BJ (cell line): ENCODE measurements at regions not wholly inside any gene's neighbourhood (a gene's known extent, or its start where the extent isn't known, plus 50 kb on each side); places are given as distances from the start of the nearest gene placed in this dataset.
"Not testable (repeated sequence)": the region's sequence is repeated elsewhere in the genome, so short reads cannot be mapped to it uniquely, and the experiment has no call there.

ENCODE experiments used
- CTCF ChIA-PET: fragments of 350-600 bp; formaldehyde crosslinking; extraction: SDS; loops from one replicate; lab custom pipeline; 2021; ENCODE audit warnings: antibody characterized with exemption, inconsistent platforms; lab: Yijun Ruan, JAX
- POLR2A ChIA-PET: fragments of 300-600 bp; sonication (Branson Sonifier 250); formaldehyde crosslinking; extraction: SDS; loops from one replicate; lab custom pipeline; 2021; ENCODE audit warnings: antibody characterized with exemption; lab: Charles Lee
- DNase-seq: peaks from one replicate; pipeline ENCODE4 v3.0.0-alpha.2; 2011; ENCODE audit warnings: low read depth
- H3K27me3 ChIP-seq: 2 replicates; pipeline ENCODE4 v1.6.0; 2011; ENCODE audit warnings: low read length; ENCODE audit not compliant: control insufficient read depth, insufficient read depth
- H3K36me3 ChIP-seq: 2 replicates; pipeline ENCODE4 v1.5.1; 2011; ENCODE audit warnings: low read length; ENCODE audit not compliant: control insufficient read depth, insufficient read depth
- H3K4me3 ChIP-seq: 2 replicates; pipeline ENCODE4 v1.5.1; 2011; ENCODE audit warnings: low read depth, mild to moderate bottlenecking, control low read depth, low read length
- CTCF ChIP-seq: IDR thresholded peaks from 2 replicates; pipeline ENCODE4 v1.5.1; 2011; ENCODE audit warnings: low read depth, mild to moderate bottlenecking, control low read depth, inconsistent platforms, low read length, moderate library complexity; ENCODE audit not compliant: insufficient read depth

- H3K36me3 ChIP-seq: no peaks in the 10 kb centered on the region
- no peaks in the 10 kb centered on the region for H3K27me3 ChIP-seq
- CTCF ChIA-PET: interaction anchor here (1.0 kb wide), 1 partner anchor 83 kb away, joined by 3 read pairs; no protein-coding TSS in a partner anchor
- POLR2A ChIA-PET: no interaction called here
- DNase-seq: no peak
- no peak overlapping the region for H3K4me3 ChIP-seq
- TF ChIP-seq CTCF: no peak
Observed at GRCh38 chr14:84493779-84494178, 1036.2 kb upstream of the FLRT2 start.

- ChIA-PET POLR2A (no interaction called here), CTCF (interaction anchor here (1.4 kb wide), 1 partner anchor 10 kb away, joined by 3 read pairs; no protein-coding TSS in a partner anchor)
- no peak for TF ChIP-seq CTCF
- Histone ChIP-seq H3K36me3 (no peaks in the 10 kb centered on the region), H3K27me3 (no peaks in the 10 kb centered on the region), H3K4me3 (no peak overlapping the region)
- DNase-seq: no peak
Observed at GRCh38 chr14:84496677-84497076, 1033.3 kb upstream of the FLRT2 start.

- DNase-seq, CTCF ChIA-PET, H3K4me3 ChIP-seq, H3K36me3 ChIP-seq, H3K27me3 ChIP-seq, POLR2A ChIA-PET: not testable (repeated sequence)
Observed at GRCh38 chr14:84512823-84513222, 1017.1 kb upstream of the FLRT2 start.

- ChIA-PET CTCF (no interaction called here), POLR2A (no interaction called here)
- H3K36me3 ChIP-seq: no peaks in the 10 kb centered on the region
- no peaks in the 10 kb centered on the region for H3K27me3 ChIP-seq
- no peak for DNase-seq
- H3K4me3 ChIP-seq: no peak overlapping the region
- TF ChIP-seq CTCF: no peak
Observed at GRCh38 chr14:84519836-84520235, 1010.1 kb upstream of the FLRT2 start.

- POLR2A ChIA-PET: no interaction called here
- CTCF ChIA-PET: interaction anchor here (0.6 kb wide), 1 partner anchor 9 kb away, joined by 3 read pairs; no protein-coding TSS in a partner anchor
- no peak overlapping the region for H3K4me3 ChIP-seq
- H3K36me3 ChIP-seq: no peaks in the 10 kb centered on the region
- no peak for TF ChIP-seq CTCF
- H3K27me3 ChIP-seq: no peaks in the 10 kb centered on the region
- DNase-seq: no peak
Observed at GRCh38 chr14:84520711-84521338, 1009.1 kb upstream of the FLRT2 start.

GRCh38 chr14:84523746-84524145 is 1006.2 kb upstream of the FLRT2 start:
- no peak for DNase-seq
- Histone ChIP-seq H3K27me3 (no peaks in the 10 kb centered on the region), H3K36me3 (no peaks in the 10 kb centered on the region), H3K4me3 (no peak overlapping the region)
- ChIA-PET CTCF (no interaction called here), POLR2A (no interaction called here)
- TF ChIP-seq CTCF: no peak
